ENCODE measurements at regions not wholly inside any gene's neighbourhood (a gene's known extent, or its start where the extent isn't known, plus 50 kb on each side); places are given as distances from the start of the nearest gene placed in this dataset.
"Not testable (repeated sequence)": the region's sequence is repeated elsewhere in the genome, so short reads cannot be mapped to it uniquely, and the experiment has no call there.

DNA sequence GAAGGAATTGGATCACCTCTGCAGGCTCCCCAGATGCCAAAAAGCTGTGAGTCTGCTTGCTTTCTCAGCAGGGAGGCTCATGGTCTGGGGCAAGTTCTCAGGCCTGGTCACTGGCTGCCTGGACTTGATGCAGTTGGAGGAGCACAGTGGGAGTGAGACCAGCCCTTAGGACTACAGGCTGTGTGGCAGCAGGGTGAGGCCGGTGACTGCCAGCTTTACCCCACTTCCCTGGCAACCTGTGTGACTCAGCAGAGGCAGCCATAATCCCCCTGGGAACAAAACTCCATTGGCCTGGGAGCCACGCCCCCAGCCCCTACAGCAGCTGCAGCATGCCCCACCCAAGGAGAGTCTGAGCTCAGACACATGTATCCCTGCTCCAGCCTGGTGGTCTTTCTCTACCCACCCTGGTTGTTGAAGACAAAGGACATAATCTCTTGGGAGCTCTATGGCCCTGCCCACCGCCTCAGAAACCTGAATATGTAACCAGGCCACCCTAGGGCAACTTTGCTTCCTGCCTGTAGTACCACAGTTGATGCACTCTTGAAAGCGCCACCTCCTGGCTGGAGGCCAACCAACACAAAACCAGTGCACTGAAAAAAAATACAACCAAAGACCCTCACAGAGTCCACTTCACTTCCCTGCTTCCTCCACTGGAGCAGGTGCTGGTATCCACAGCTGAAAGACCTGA, 106.8 kb upstream of the SPATS2L start (continued):
- no peak for TF ChIP-seq ZNF462 (CRISPR knock-in tag; IDR thresholded peaks at IDR 0.05)
- no peak for TF ChIP-seq ZNF331 (CRISPR knock-in tag; IDR thresholded peaks at IDR 0.05; ENCODE audit: low read depth)
- TF ChIP-seq, protein P1, sequence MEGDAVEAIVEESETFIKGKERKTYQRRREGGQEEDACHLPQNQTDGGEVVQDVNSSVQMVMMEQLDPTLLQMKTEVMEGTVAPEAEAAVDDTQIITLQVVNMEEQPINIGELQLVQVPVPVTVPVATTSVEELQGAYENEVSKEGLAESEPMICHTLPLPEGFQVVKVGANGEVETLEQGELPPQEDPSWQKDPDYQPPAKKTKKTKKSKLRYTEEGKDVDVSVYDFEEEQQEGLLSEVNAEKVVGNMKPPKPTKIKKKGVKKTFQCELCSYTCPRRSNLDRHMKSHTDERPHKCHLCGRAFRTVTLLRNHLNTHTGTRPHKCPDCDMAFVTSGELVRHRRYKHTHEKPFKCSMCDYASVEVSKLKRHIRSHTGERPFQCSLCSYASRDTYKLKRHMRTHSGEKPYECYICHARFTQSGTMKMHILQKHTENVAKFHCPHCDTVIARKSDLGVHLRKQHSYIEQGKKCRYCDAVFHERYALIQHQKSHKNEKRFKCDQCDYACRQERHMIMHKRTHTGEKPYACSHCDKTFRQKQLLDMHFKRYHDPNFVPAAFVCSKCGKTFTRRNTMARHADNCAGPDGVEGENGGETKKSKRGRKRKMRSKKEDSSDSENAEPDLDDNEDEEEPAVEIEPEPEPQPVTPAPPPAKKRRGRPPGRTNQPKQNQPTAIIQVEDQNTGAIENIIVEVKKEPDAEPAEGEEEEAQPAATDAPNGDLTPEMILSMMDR (conservative IDR thresholded peaks at IDR 0.05; ENCODE audit: low read depth in 2 of 2) = peak; percentile 68 to 70
- TF ChIP-seq ZNF114 (CRISPR knock-in tag; IDR thresholded peaks at IDR 0.05) = no peak
- no peak; the same call in 1 of the 2 replicates for TF ChIP-seq POLR2AphosphoS5 (IDR thresholded peaks at IDR 0.05; ENCODE audit: low read depth)

DNA sequence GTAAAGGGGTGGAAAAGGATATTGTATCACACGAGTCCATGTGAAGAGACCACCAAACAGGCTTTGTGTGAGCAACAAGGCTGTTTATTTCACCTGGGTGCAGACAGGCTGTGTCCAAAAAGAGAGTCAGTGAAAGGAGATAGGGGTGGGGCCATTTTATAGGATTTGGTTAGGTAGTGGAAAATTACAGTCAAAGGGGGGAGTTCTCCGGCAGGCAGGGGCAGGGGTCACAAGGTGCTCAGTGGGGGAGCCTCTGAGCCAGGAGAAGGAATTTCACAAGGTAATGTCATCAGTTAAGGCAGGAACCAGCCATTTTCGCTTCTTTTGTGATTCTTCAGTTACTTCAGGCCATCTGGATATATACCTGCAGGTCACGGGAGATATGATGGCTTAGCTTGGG, 104.7 kb upstream of the SPATS2L start:
- peak overlapping the region; percentile 99 for H3K27ac Mint-ChIP-seq
- H2AFZ ChIP-seq; ATAC-seq; H3K27me3 ChIP-seq (ENCODE audit: insufficient read depth); H3K36me3 ChIP-seq (ENCODE audit: insufficient read depth); H3K9me2 ChIP-seq (ENCODE audit: insufficient read depth); H4K20me1 ChIP-seq (replicated peaks; ENCODE audit: insufficient read depth); H3F3A ChIP-seq (replicated peaks; ENCODE audit: low read depth); H3K79me2 ChIP-seq (replicated peaks; ENCODE audit: insufficient read depth): not testable (repeated sequence)
- Histone ChIP-seq H3K27ac (ENCODE audit: low read depth) (peak overlapping the region; percentile 99), H3K4me1 (ENCODE audit: insufficient read depth) (peaks cover 30% of the 10 kb centered on the region), H3K4me3 (0 out of 2 replicates have a peak overlapping the region, but pooled peaks have one; percentile 22), H3K4me2 (peak overlapping the region; percentile 45)
- TF ChIP-seq POLR2AphosphoS5 (IDR thresholded peaks at IDR 0.05; ENCODE audit: low read depth) (peak; percentile 87), NANOG (IDR thresholded peaks at IDR 0.05; ENCODE audit: borderline replicate concordance) (peak; percentile 76; the same call in 1 of the 2 replicates)
- H3K4me3 Mint-ChIP-seq = peak overlapping the region; percentile 36; the same call in 2 of the 3 replicates
- H3K36me3 Mint-ChIP-seq (ENCODE audit: low read depth) = peaks cover 40% of the 10 kb centered on the region
- peaks cover 49% of the 10 kb centered on the region for H3K4me1 Mint-ChIP-seq
- peaks cover 14% of the 10 kb centered on the region for H3K27me3 Mint-ChIP-seq (ENCODE audit: insufficient read depth, low read depth, poor library complexity)
- peak; percentile 80 for DNase-seq (ENCODE audit: low spot score)
- peaks cover 26% of the 10 kb centered on the region for H3K9me3 Mint-ChIP-seq

Measured in GM23338 (cell line).